Inflammatory macrophage (primary cell): ENCODE measurements at regions not wholly inside any gene's neighbourhood (a gene's known extent, or its start where the extent isn't known, plus 50 kb on each side); places are given as distances from the start of the nearest gene placed in this dataset.

Experiments
- DNase-seq, 2 donors: peaks; one replicate each; pipeline ENCODE4 v3.0.0-alpha.2; 2020 to 2022

DNA sequence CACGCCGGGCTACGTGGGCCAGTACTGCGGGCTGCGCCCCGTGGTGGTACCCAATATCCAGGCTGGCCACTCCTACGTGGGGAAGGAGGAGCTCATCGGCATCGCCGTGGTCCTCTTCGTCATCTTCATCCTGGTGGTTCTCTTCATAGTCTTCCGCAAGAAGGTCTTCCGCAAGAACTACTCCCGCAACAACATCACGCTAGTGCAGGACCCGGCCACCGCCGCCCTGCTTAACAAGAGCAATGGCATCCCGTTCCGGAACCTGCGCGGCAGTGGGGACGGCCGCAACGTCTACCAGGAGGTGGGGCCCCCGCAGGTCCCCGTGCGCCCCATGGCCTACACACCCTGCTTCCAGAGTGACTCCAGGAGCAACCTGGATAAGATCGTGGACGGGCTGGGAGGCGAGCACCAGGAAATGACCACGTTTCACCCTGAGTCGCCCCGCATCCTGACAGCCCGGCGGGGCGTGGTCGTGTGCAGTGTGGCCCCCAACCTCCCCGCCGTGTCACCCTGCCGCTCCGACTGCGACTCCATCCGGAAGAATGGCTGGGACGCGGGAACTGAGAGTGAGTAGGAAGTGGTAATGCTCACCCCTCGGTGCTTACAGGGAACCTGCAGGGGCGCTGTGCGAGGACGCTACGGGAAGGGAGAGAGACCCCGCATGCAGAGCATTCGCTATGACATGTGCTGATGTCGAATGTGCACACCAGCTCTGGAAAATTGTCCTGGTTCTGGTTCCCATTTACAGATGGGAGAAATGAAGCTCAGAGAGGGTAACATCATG lies 86.4 kb upstream of the MTNR1B start:
- DNase-seq, result no peak

GRCh38 chr11:92885600-92885999 lies 83.9 kb upstream of the MTNR1B start:
- DNase-seq, result no peak

- DNase-seq, result peak; percentile 52 to 63
Measured at GRCh38 chr11:92886243-92886905, 83.1 kb upstream of the MTNR1B start.

DNA sequence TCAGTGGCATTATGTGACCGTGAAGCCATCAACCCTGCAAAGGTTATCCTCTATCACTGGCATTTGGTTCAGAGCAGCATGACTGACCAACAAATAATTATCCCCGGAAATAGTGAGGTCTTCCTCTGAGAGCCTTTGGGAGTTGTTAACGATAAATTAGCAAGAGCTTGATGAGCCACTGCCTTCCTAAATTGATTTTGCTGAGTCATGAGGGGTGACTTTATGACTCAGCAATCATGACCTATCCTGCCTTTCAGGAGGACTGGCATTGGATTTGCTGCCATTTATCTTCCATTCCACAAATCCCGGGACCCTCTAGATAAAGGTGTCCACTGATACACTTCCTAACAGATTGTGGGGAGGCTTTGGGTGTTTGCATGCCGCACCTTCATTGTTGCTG lies 80.8 kb upstream of the MTNR1B start:
- DNase-seq, result no peak

GRCh38 chr11:92890846-92891245 lies 78.6 kb upstream of the MTNR1B start:
- no peak for DNase-seq

DNA sequence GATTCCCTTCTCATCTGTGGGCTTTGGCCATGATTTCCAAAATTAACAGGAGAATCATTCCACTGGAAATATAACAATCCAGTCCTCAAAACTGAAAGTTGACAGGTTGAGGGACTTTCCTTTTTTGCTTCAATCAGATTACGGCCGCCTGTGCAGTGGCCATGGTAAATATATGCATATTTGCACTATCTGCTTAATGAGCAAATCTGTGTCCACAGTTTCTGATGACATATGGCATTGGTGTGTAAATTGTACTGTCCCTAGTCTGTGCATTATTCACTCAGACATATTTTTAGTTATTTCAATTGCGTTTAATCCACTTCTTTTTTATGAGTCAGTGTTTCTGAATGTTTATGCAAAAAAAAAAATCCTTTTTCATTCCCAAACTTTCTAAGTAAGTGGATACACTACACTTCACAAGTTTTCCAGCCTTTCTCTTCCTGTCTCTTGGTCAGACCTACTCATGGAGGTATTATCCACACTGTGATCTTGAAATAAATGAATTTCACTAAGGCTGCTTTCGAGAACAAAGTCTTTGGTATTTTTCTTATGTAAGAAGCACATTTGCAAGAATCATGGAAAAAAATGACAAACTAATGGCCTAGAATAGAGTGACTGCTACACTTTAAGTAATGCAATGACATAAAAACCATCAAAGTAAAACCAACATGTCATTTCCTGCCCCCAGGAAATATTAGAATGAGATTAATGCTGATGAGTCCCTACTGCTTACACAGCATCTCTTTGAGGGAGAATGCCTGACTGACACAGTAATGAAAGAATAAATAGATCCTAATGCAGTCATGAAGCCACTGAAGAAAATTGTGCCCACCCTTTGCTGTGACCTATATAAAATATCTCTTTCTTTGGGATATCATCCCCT lies 76.4 kb upstream of the MTNR1B start:
- DNase-seq, result no peak

DNA sequence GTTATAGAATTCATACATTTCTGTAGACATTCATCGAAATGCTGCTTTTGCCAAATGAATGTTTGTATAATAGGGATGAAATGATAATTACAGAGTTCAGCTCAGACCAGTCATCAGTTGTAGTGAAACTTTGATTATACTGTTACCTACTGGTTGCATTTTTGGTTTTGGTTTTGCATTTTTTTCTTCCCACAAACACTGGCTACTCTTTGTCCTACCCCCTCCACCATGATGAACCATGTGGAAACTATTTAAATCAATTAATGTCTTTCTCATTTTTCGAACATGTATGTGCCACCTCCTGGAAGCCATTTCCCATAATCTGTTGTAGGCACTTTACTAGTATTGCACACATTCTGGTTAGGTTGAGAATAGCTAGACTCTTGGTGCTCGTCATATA lies 75.3 kb upstream of the MTNR1B start:
- DNase-seq, result no peak

DNA sequence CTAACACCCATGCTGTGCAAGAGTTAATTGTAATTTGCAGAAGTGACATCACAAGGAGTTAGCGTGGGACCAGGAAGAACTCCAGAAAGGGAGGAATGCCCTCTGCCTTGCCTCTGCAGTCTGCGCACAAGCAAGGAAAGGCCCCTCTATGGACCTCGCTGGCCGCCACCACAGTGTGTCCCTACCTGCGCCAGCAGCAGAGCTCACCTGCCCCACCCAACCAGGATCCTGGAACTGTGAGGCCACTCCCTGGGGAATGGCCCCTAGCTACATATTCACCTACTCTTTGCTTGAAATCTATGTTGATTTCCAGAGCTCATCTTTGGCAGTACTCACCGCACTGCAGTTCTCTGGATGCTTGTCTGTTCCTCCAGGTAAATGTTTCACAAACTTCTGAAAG lies 72.0 kb upstream of the MTNR1B start:
- no peak for DNase-seq

GRCh38 chr11:92902417-92902816 lies 67.0 kb upstream of the MTNR1B start:
- no peak for DNase-seq

DNA sequence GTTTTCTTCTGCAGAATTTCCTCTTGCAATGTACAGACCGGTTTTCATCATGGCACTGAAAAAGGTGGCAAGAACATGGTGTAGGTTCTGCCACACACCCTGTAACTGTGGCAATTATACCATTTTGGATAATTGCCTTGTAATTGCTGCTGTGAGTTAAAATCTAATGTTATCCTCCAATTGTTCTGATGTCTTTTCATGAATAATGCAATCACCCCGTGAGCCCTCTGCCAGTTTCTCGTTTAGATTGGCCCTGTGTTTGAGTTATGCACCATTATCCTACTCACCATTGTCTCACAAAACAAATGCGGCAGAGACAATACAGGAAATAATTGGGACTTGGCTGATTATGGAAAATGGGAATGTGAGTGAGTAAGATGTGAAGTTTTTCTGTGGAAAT lies 61.8 kb upstream of the MTNR1B start:
- no peak for DNase-seq

GRCh38 chr11:92909214-92909613 lies 60.2 kb upstream of the MTNR1B start:
- no peak for DNase-seq

GRCh38 chr11:92911478-92911877 lies 58.0 kb upstream of the MTNR1B start:
- no peak for DNase-seq

- no peak for DNase-seq
Measured at GRCh38 chr11:92915551-92915950, 53.9 kb upstream of the MTNR1B start.

DNA sequence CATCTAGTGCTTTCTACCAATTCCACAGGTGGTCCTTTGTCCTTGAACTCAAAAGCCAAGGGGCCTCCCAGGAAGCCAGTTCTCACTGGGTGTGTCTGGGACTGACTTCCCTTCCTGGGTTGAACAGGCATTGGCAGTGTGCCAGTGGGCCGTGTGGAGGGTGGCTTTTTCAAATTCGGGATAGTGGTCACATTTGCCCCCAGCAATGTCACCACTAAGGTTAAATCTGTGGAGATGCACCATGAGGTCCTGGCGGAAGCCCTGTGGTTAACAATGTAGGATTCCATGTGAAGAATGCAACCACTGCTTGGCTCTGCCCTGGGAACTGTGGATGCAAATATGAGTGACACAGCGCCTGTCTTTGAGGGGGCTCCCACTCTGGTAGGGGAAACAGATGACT lies 53.2 kb upstream of the MTNR1B start:
- DNase-seq, result no peak

DNA sequence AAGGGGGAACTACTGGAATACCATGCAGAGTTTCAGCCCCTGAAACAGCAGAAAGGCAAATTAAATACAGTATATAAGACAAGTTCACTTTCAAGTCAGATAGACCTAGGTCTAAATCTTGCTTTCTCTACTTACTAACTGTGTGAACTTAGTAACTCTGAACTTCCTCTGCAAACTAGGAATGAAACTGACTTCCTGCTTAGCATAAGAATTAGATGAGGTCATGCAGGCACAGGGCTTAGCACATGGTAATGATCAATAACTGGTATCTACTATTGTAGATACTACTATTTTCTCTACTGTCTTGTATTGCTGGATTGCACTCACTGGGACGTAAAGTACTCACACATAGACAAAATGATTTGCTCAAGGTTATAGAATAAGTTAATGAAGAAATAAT lies 51.5 kb upstream of the MTNR1B start:
- no peak for DNase-seq

GRCh38 chr11:92919048-92919447 lies 50.4 kb upstream of the MTNR1B start:
- no peak for DNase-seq
